ENCODE measurements at regions not wholly inside any gene's neighbourhood (a gene's known extent, or its start where the extent isn't known, plus 50 kb on each side); places are given as distances from the start of the nearest gene placed in this dataset.
A peak's percentile ranks its signal among the peaks of the same experiment; 100 is the strongest.

DNA sequence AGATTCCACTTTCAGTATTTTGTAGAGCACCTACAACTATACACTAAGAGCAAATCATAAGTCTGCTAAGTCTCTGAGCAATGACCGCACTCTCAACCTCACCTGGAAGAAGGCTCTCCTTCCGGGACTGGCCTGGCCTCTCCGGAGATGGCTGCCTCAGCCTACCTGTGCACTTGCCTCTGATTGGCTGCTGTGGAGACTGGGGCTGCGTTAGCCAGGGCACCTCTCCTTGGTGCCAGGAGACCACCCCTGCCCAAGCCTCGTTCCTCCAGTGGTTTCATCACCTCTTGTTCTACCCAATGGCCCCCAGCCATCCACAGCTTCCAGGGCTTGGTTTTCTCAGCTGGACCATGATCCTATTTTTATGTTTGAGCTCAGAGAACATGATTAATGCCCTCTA lies 64.7 kb upstream of the JDP2 start:
- TF ChIP-seq CTCF (IDR thresholded peaks at IDR 0.05): no peak
- no peaks in the 10 kb centered on the region for H3K9me3 ChIP-seq (replicated peaks in 1 of 2; ENCODE audit: control insufficient read depth in 1 of 2, insufficient read depth in 1 of 2, low read length in 2 of 2)
- Mint-ChIP-seq H3K27me3 (ENCODE audit: low read depth in 3 of 3) (peaks cover 6 to 8% (median 6%) of the 10 kb centered on the region in 3 donors), H3K9me3 (peaks cover 0 to 4% (median 0%) of the 10 kb centered on the region in 7 donors), H3K4me1 (peaks cover 9% of the 10 kb centered on the region), H3K36me3 (no peaks in the 10 kb centered on the region), H3K27ac (no peak overlapping the region), H3K4me3 (no peak overlapping the region)
- 100% methylated on average over 3 of the region's 5 CpGs for WGBS (ENCODE audit: insufficient coverage)
- no peak overlapping the region for H3K4me2 ChIP-seq (replicated peaks; ENCODE audit: extremely low read depth, low read length, poor library complexity, severe bottlenecking)
- H3K79me2 ChIP-seq (ENCODE audit: insufficient read depth, low read length): no peaks in the 10 kb centered on the region
- no peak overlapping the region for H3K4me3 ChIP-seq (replicated peaks in 1 of 3; ENCODE audit: low read depth in 2 of 3, low read length in 3 of 3)
- no peaks in the 10 kb centered on the region for H4K20me1 ChIP-seq (ENCODE audit: insufficient read depth, low read length)
- no peak overlapping the region for H2AFZ ChIP-seq (ENCODE audit: insufficient read depth, low read depth, low read length, poor library complexity, severe bottlenecking)
- H3K36me3 ChIP-seq (replicated peaks in 1 of 2; ENCODE audit: control insufficient read depth in 1 of 2, insufficient read depth in 2 of 2, low read length in 2 of 2): no peaks in the 10 kb centered on the region
- no peak for DNase-seq
- H3K9ac ChIP-seq (ENCODE audit: insufficient read depth, low read length, poor library complexity, severe bottlenecking): no peak overlapping the region
- no peaks in the 10 kb centered on the region for H3K4me1 ChIP-seq (ENCODE audit: control insufficient read depth in 1 of 2, insufficient read depth in 2 of 2, low read length in 2 of 2)
- intact Hi-C loops (cut with micrococcal nuclease): no loop called here
- no peaks in the 10 kb centered on the region for H3K27me3 ChIP-seq (ENCODE audit: control insufficient read depth in 2 of 2, insufficient read depth in 2 of 2, low read length in 2 of 2)
- H3K27ac ChIP-seq (ENCODE audit: low read depth in 1 of 2, low read length in 2 of 2): no peak overlapping the region

DNA sequence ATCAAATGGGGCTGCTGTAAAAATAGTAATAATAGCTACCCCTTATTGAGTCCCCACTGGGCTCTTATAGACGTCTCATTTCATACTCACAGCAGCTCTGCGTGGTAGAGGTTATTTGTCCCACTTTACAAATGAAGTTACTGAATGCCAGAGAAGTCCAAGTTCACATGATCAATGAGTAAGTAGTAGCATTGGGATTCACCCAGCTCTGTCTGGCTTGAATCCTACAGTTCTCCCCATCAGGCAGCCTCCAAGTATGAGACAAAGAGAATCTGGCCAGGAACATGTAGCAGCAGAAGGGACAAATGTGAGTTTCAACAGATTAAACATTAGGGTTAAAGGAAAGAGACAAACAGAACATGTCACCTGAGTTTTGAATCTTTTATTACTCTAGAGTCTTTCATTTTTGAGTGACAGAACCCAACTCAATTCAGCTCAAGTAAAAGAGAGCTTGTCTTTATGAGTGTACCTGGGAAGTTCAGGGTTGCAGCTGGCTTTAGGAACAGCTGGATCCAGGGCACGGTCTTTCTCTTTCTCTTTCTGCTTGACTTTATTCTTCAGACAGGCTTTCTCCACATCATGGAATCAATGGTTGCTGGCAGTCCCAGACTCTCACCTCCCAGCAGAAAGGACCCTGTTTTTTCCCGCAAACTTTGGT lies 64.1 kb upstream of the JDP2 start:
- no peak overlapping the region for H2AFZ ChIP-seq (ENCODE audit: insufficient read depth, low read depth, low read length, poor library complexity, severe bottlenecking)
- no peak overlapping the region for H3K9ac ChIP-seq (ENCODE audit: insufficient read depth, low read length, poor library complexity, severe bottlenecking)
- H3K4me3 ChIP-seq (replicated peaks in 1 of 3; ENCODE audit: low read depth in 2 of 3, low read length in 3 of 3): no peak overlapping the region
- H3K9me3 Mint-ChIP-seq: peaks cover 0 to 4% (median 0%) of the 10 kb centered on the region in 7 donors
- H3K9me3 ChIP-seq (replicated peaks in 1 of 2; ENCODE audit: control insufficient read depth in 1 of 2, insufficient read depth in 1 of 2, low read length in 2 of 2): no peaks in the 10 kb centered on the region
- no peaks in the 10 kb centered on the region for H3K36me3 ChIP-seq (replicated peaks in 1 of 2; ENCODE audit: control insufficient read depth in 1 of 2, insufficient read depth in 2 of 2, low read length in 2 of 2)
- peaks cover 0 to under 1% of the 10 kb centered on the region in 2 donors for H3K36me3 Mint-ChIP-seq
- no peaks in the 10 kb centered on the region for H3K27me3 ChIP-seq (ENCODE audit: control insufficient read depth in 2 of 2, insufficient read depth in 2 of 2, low read length in 2 of 2)
- H4K20me1 ChIP-seq (ENCODE audit: insufficient read depth, low read length): no peaks in the 10 kb centered on the region
- no peak overlapping the region for H3K27ac ChIP-seq (ENCODE audit: low read depth in 1 of 2, low read length in 2 of 2)
- H3K4me2 ChIP-seq (replicated peaks; ENCODE audit: extremely low read depth, low read length, poor library complexity, severe bottlenecking): no peak overlapping the region
- H3K4me1 Mint-ChIP-seq: peaks cover 9% of the 10 kb centered on the region
- intact Hi-C loops (cut with micrococcal nuclease): no loop called here
- H3K79me2 ChIP-seq (ENCODE audit: insufficient read depth, low read length): no peaks in the 10 kb centered on the region
- 100% methylated on average over 1 of the region's 4 CpGs for WGBS (ENCODE audit: insufficient coverage)
- peaks cover 6 to 8% (median 6%) of the 10 kb centered on the region in 3 donors for H3K27me3 Mint-ChIP-seq (ENCODE audit: low read depth in 3 of 3)
- no peaks in the 10 kb centered on the region for H3K4me1 ChIP-seq (ENCODE audit: control insufficient read depth in 1 of 2, insufficient read depth in 2 of 2, low read length in 2 of 2)
- DNase-seq: no peak
- no peak for TF ChIP-seq CTCF (IDR thresholded peaks at IDR 0.05)
- H3K4me3 Mint-ChIP-seq: no peak overlapping the region
- H3K27ac Mint-ChIP-seq: peak overlapping the region in 1 of 7 donors; percentile 51
